GM18867 (cell line): ENCODE measurements at regions not wholly inside any gene's neighbourhood (a gene's known extent, or its start where the extent isn't known, plus 50 kb on each side); places are given as distances from the start of the nearest gene placed in this dataset.

Source experiments
- ATAC-seq: cut with Tn5 transposase; IDR thresholded peaks from one replicate; pipeline ENCODE4 v1.9.1; 2021; ENCODE audit warnings: mild to moderate bottlenecking, moderate library complexity; ENCODE audit not compliant: unreplicated experiment

GRCh38 chr13:29713839-29714238 lies 118.4 kb upstream of the SLC7A1 start:
- ATAC-seq: no peak

GRCh38 chr13:29711776-29712175 lies 116.3 kb upstream of the SLC7A1 start:
- no peak for ATAC-seq

GRCh38 chr13:29710511-29710910 lies 115.0 kb upstream of the SLC7A1 start:
- ATAC-seq: no peak

GRCh38 chr13:29709407-29710069 lies 114.0 kb upstream of the SLC7A1 start:
- no peak for ATAC-seq

- ATAC-seq: peak; percentile 66
Observed at GRCh38 chr13:29707876-29708543, 112.5 kb upstream of the SLC7A1 start.

GRCh38 chr13:29706923-29707322 lies 111.4 kb upstream of the SLC7A1 start:
- no peak for ATAC-seq

- no peak for ATAC-seq
Observed at GRCh38 chr13:29704648-29705047, 109.2 kb upstream of the SLC7A1 start.

GRCh38 chr13:29703421-29703820 lies 107.9 kb upstream of the SLC7A1 start:
- no peak for ATAC-seq

GRCh38 chr13:29702912-29703351 lies 107.4 kb upstream of the SLC7A1 start:
- ATAC-seq: no peak

- ATAC-seq: no peak
Observed at GRCh38 chr13:29698106-29698505, 102.6 kb upstream of the SLC7A1 start.

- ATAC-seq: no peak
Observed at GRCh38 chr13:29696606-29697005, 101.1 kb upstream of the SLC7A1 start.

- no peak for ATAC-seq
Observed at GRCh38 chr13:29693275-29693945, 97.9 kb upstream of the SLC7A1 start.

- ATAC-seq: no peak
Observed at GRCh38 chr13:29689548-29689947, 94.1 kb upstream of the SLC7A1 start.

GRCh38 chr13:29688193-29688592 lies 92.7 kb upstream of the SLC7A1 start:
- no peak for ATAC-seq

- ATAC-seq: no peak
Observed at GRCh38 chr13:29684441-29684840, 89.0 kb upstream of the SLC7A1 start.

GRCh38 chr13:29683041-29683440 lies 87.6 kb upstream of the SLC7A1 start:
- no peak for ATAC-seq

- no peak for ATAC-seq
Observed at GRCh38 chr13:29681864-29682263, 86.4 kb upstream of the SLC7A1 start.

- no peak for ATAC-seq
Observed at GRCh38 chr13:29679396-29680053, 84.0 kb upstream of the SLC7A1 start.

- no peak for ATAC-seq
Observed at GRCh38 chr13:29677627-29678026, 82.1 kb upstream of the SLC7A1 start.

GRCh38 chr13:29676941-29677452 lies 81.5 kb upstream of the SLC7A1 start:
- ATAC-seq: no peak

- no peak for ATAC-seq
Observed at GRCh38 chr13:29676535-29676934, 81.0 kb upstream of the SLC7A1 start.
